ENCODE measurements at regions not wholly inside any gene's neighbourhood (a gene's known extent, or its start where the extent isn't known, plus 50 kb on each side); places are given as distances from the start of the nearest gene placed in this dataset.

DNA sequence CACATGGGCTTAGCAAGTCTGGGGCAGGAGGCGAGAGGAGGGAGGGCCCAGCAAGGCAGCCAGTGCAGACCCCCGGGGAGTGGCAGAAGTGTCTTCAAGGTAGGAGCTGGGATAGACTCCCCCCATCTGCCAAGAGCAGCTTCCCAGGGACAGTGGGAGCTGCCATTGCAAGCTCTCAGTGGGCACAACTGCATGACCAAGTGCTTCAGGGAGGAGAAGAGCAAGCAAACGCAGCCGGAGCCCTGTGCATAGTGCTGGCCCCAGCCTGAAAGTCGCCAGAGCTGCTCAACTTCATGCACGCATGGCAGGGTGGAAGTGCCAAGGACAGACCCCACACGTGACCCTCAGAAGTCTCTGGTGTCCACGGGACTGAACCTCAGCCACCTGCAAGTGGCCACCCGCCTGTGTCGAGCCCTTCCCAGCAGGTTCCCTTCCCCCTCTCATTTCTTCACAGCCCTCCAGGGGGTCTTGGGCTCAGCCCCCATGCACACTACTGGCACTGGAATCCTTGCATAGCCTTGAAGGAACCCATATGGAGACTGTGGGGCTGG, 89.4 kb downstream of the PLXNA1 start:
- TF ChIP-seq GATA3 (IDR thresholded peaks at IDR 0.05; ENCODE audit: low read depth, low read length) (no peak), GATA2 (IDR thresholded peaks at IDR 0.05; ENCODE audit: low read depth, low read length) (no peak)

- no peak for TF ChIP-seq GATA2 (IDR thresholded peaks at IDR 0.05; ENCODE audit: low read depth, low read length)
Measured at GRCh38 chr3:127072971-127073783, 90.3 kb downstream of the PLXNA1 start.

GRCh38 chr3:127073941-127074820, 91.3 kb downstream of the PLXNA1 start:
- TF ChIP-seq GATA2 (IDR thresholded peaks at IDR 0.05; ENCODE audit: low read depth, low read length) (peak; percentile 97), GATA3 (IDR thresholded peaks at IDR 0.05; ENCODE audit: low read depth, low read length) (no peak; the same call in 1 of the 2 replicates)

DNA sequence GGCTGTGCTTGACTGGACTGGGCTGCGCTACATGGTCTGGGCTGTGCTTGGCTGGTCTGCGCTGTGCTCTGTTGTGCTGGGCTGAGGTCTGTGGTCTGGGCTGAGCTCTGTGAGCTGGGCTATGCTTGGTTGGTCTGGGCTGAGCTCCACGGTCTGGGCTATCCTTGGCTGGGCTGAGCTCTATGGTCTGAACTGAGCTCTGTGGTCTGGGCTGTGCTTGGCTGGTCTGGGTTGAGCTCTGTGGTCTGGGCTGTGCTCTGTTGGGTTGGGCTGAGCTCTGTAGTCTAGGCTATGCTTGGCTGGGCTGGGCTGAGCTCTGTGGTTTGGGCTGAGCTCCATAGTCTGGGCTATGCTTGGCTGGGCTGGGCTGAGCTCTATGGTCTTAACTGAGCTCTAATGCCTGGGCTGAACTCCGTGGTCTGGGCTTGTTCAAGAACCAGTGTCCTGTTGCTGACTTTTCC, 92.0 kb downstream of the PLXNA1 start:
- TF ChIP-seq GATA2 (IDR thresholded peaks at IDR 0.05; ENCODE audit: low read depth, low read length) (no peak), GATA3 (IDR thresholded peaks at IDR 0.05; ENCODE audit: low read depth, low read length) (no peak)

- TF ChIP-seq GATA2 (IDR thresholded peaks at IDR 0.05; ENCODE audit: low read depth, low read length): no peak
- TF ChIP-seq GATA3 (IDR thresholded peaks at IDR 0.05; ENCODE audit: low read depth, low read length): no peak
Measured at GRCh38 chr3:127077068-127077467, 94.2 kb downstream of the PLXNA1 start.

DNA sequence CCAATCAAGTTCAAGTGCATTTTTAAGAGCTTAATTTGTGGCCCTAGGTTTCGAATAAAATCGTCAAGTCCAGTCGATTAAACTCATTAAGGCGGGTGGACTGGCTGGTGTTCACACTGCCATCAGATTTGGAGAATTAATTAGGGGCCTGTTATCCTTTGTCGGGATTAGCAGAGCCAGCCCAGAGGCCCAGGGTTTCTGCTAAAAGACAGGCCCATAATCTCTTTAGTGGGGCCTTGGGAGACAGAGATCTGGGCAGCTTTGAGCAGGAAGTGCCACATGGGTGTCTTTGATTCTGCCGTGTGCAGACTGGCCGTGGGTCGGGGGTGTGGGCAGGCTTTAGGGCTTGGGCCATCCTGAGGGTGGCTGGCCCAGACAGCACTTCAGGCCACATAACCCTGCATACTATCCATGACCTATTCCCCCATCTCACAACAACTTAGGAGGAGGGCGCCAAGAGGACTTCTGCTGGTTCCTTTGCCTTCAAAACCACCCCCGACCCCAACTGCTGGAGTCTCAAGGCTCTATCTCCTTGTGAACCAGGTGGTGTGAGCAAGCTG, 94.7 kb downstream of the PLXNA1 start:
- TF ChIP-seq GATA3 (IDR thresholded peaks at IDR 0.05; ENCODE audit: low read depth, low read length) (no peak), GATA2 (IDR thresholded peaks at IDR 0.05; ENCODE audit: low read depth, low read length) (no peak)

DNA sequence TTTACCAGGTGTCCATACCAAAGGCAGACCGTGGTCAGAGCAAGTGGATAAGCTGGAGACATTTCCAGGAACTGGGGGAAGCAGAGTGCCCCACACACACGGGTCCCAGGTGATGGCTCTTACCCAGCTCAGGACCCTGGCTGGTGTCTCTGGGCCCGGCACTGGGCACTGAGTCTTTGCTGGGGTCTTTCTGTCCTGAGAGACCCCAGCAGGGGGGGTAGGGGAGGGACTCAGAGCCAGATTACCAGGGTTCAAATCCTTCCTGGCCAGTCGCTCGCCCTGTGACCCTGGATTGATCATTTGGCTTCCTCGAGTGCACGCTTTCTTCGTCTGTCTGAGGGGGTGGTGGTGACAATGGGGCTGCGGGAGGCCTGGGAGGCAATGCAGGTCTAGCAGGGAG, 95.7 kb downstream of the PLXNA1 start:
- TF ChIP-seq GATA3 (IDR thresholded peaks at IDR 0.05; ENCODE audit: low read depth, low read length): no peak

- TF ChIP-seq GATA3 (IDR thresholded peaks at IDR 0.05; ENCODE audit: low read depth, low read length): no peak
- no peak for TF ChIP-seq GATA2 (IDR thresholded peaks at IDR 0.05; ENCODE audit: low read depth, low read length)
Measured at GRCh38 chr3:127079211-127079610, 96.3 kb downstream of the PLXNA1 start.

GRCh38 chr3:127081001-127081720, 98.2 kb downstream of the PLXNA1 start:
- TF ChIP-seq GATA3 (IDR thresholded peaks at IDR 0.05; ENCODE audit: low read depth, low read length) (no peak), GATA2 (IDR thresholded peaks at IDR 0.05; ENCODE audit: low read depth, low read length) (no peak)

DNA sequence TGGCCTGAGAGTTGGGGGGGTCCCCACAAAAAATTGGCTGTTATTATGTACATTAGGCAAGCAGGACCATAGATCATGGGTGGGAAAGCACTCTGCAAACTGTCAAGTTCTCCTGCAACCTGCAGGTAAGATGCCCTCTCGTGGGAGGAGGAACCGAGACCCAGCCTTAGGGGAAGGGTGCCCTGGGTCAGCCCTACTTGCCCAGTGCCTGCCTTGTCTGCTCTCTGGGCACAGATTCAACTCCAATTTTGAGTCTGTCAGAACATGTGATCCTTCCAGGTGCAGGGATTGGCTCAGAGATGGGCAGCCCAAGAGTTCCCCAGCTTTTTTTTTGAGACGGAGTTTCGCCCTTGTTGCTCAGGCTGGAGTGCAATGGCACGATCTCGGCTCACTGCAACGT, 99.2 kb downstream of the PLXNA1 start:
- TF ChIP-seq GATA3 (IDR thresholded peaks at IDR 0.05; ENCODE audit: low read depth, low read length) (no peak), GATA2 (IDR thresholded peaks at IDR 0.05; ENCODE audit: low read depth, low read length) (no peak)

DNA sequence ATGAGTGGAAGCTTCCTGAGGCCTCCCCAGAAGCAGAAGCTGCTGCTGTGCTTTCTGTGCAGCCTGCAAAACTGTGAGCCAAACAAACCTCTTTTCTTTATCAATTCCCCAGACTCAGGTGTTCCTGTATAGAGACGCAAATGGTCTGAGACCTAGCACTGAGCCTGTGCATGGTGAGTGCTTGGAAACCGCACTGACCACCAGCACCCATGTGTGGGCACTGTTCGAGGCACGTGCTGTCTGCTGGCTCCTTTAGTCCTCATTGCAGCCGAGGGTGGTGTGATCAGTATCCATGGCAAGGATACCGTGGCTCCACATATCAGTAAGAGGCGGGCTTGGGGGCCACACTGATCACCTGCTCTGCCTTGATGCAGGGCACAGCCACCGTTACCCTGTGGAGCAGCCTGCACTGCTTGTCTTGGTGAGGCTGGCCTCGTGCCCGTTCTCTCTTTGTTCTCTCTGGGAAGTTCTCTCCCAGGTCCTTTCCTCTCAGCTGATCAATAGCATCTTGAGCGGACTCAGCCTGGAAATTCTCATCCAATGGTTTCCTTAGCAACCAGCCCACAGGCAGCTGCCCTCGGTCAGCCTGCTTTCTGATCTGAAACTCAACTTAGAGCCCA, 101.0 kb downstream of the PLXNA1 start:
- TF ChIP-seq GATA2 (IDR thresholded peaks at IDR 0.05; ENCODE audit: low read depth, low read length): no peak
- TF ChIP-seq GATA3 (IDR thresholded peaks at IDR 0.05; ENCODE audit: low read depth, low read length): no peak

GRCh38 chr3:127084401-127084990, 101.6 kb downstream of the PLXNA1 start:
- TF ChIP-seq GATA3 (IDR thresholded peaks at IDR 0.05; ENCODE audit: low read depth, low read length) (no peak), GATA2 (IDR thresholded peaks at IDR 0.05; ENCODE audit: low read depth, low read length) (no peak)

GRCh38 chr3:127085576-127085975, 102.7 kb downstream of the PLXNA1 start:
- no peak for TF ChIP-seq GATA2 (IDR thresholded peaks at IDR 0.05; ENCODE audit: low read depth, low read length)
- no peak for TF ChIP-seq GATA3 (IDR thresholded peaks at IDR 0.05; ENCODE audit: low read depth, low read length)
